ENCODE measurements at regions not wholly inside any gene's neighbourhood (a gene's known extent, or its start where the extent isn't known, plus 50 kb on each side); places are given as distances from the start of the nearest gene placed in this dataset.

- no peak for ATAC-seq
- TF ChIP-seq CTCF (IDR thresholded peaks at IDR 0.05), result no peak
- H3K36me3 Mint-ChIP-seq, result no peaks in the 10 kb centered on the region
- Histone ChIP-seq H3K27me3 (ENCODE audit: control insufficient read depth, insufficient read depth, low read length) (no peaks in the 10 kb centered on the region), H3K4me1 (ENCODE audit: control insufficient read depth, insufficient read depth, low read length) (no peaks in the 10 kb centered on the region), H3K4me3 (ENCODE audit: low read length) (no peak overlapping the region), H3K36me3 (ENCODE audit: control insufficient read depth, insufficient read depth, low read length) (no peaks in the 10 kb centered on the region), H3K9me3 (ENCODE audit: control insufficient read depth, insufficient read depth, low read length) (peaks cover 6% of the 10 kb centered on the region), H3K27ac (ENCODE audit: low read length) (no peak overlapping the region)
- no peak overlapping the region for H3K27ac Mint-ChIP-seq
- H3K27me3 Mint-ChIP-seq (ENCODE audit: low read depth in 2 of 2), result no peaks in the 10 kb centered on the region
- WGBS (ENCODE audit: insufficient coverage), result 80% methylated on average over 1 of the region's 1 CpG
- DNase-seq, result no peak
- H3K4me1 Mint-ChIP-seq, result no peaks in the 10 kb centered on the region
- intact Hi-C loops (cut with micrococcal nuclease), result no loop called here
- peaks cover 2 to 14% of the 10 kb centered on the region in 2 donors for H3K9me3 Mint-ChIP-seq
- H3K4me3 Mint-ChIP-seq, result no peak overlapping the region
These were observed 794.3 kb downstream of the C12orf50 start for GRCh38 chr12:87234898-87235297.

GRCh38 chr12:87233671-87234070 is 795.5 kb downstream of the C12orf50 start:
- H3K27ac Mint-ChIP-seq, result no peak overlapping the region
- H3K9me3 ChIP-seq (ENCODE audit: control insufficient read depth, insufficient read depth, low read length), result peaks cover 6% of the 10 kb centered on the region
- no peak overlapping the region for H3K27ac ChIP-seq (ENCODE audit: low read length)
- H3K9me3 Mint-ChIP-seq, result peaks cover 6 to 16% of the 10 kb centered on the region in 2 donors
- TF ChIP-seq CTCF (IDR thresholded peaks at IDR 0.05), result no peak
- no peak overlapping the region for H3K4me3 ChIP-seq (ENCODE audit: low read length)
- no peak for ATAC-seq
- H3K36me3 Mint-ChIP-seq, result no peaks in the 10 kb centered on the region
- H3K4me3 Mint-ChIP-seq, result no peak overlapping the region
- H3K27me3 ChIP-seq (ENCODE audit: control insufficient read depth, insufficient read depth, low read length), result no peaks in the 10 kb centered on the region
- intact Hi-C loops (cut with micrococcal nuclease), result no loop called here
- no peaks in the 10 kb centered on the region for H3K4me1 Mint-ChIP-seq
- no peak for DNase-seq
- WGBS (ENCODE audit: insufficient coverage), result no CpG with 5 or more reads among the region's 1 CpG
- no peaks in the 10 kb centered on the region for H3K4me1 ChIP-seq (ENCODE audit: control insufficient read depth, insufficient read depth, low read length)
- no peaks in the 10 kb centered on the region for H3K36me3 ChIP-seq (ENCODE audit: control insufficient read depth, insufficient read depth, low read length)
- H3K27me3 Mint-ChIP-seq (ENCODE audit: low read depth in 2 of 2), result no peaks in the 10 kb centered on the region

GRCh38 chr12:87231818-87232217 is 797.4 kb downstream of the C12orf50 start:
- Histone ChIP-seq H3K4me1 (ENCODE audit: control insufficient read depth, insufficient read depth, low read length) (no peaks in the 10 kb centered on the region), H3K4me3 (ENCODE audit: low read length) (no peak overlapping the region), H3K9me3 (ENCODE audit: control insufficient read depth, insufficient read depth, low read length) (peaks cover under 1% of the 10 kb centered on the region), H3K36me3 (ENCODE audit: control insufficient read depth, insufficient read depth, low read length) (no peaks in the 10 kb centered on the region), H3K27ac (ENCODE audit: low read length) (no peak overlapping the region), H3K27me3 (ENCODE audit: control insufficient read depth, insufficient read depth, low read length) (no peaks in the 10 kb centered on the region)
- no peaks in the 10 kb centered on the region for H3K4me1 Mint-ChIP-seq
- 100% methylated on average over 1 of the region's 1 CpG for WGBS (ENCODE audit: insufficient coverage)
- no peaks in the 10 kb centered on the region for H3K36me3 Mint-ChIP-seq
- intact Hi-C loops (cut with micrococcal nuclease), result no loop called here
- TF ChIP-seq CTCF (IDR thresholded peaks at IDR 0.05), result no peak
- no peak overlapping the region for H3K27ac Mint-ChIP-seq
- H3K4me3 Mint-ChIP-seq, result no peak overlapping the region
- H3K27me3 Mint-ChIP-seq (ENCODE audit: low read depth in 2 of 2), result no peaks in the 10 kb centered on the region
- DNase-seq (no peak), ATAC-seq (no peak)
- H3K9me3 Mint-ChIP-seq, result peaks cover 6 to 14% of the 10 kb centered on the region in 2 donors

GRCh38 chr12:87230441-87230840 is 798.8 kb downstream of the C12orf50 start:
- Histone ChIP-seq H3K27me3 (ENCODE audit: control insufficient read depth, insufficient read depth, low read length) (no peaks in the 10 kb centered on the region), H3K4me1 (ENCODE audit: control insufficient read depth, insufficient read depth, low read length) (no peaks in the 10 kb centered on the region), H3K27ac (ENCODE audit: low read length) (no peak overlapping the region), H3K9me3 (ENCODE audit: control insufficient read depth, insufficient read depth, low read length) (no peaks in the 10 kb centered on the region), H3K4me3 (ENCODE audit: low read length) (no peak overlapping the region), H3K36me3 (ENCODE audit: control insufficient read depth, insufficient read depth, low read length) (no peaks in the 10 kb centered on the region)
- Mint-ChIP-seq H3K4me1 (no peaks in the 10 kb centered on the region), H3K9me3 (peaks cover 6 to 16% of the 10 kb centered on the region in 2 donors), H3K27me3 (ENCODE audit: low read depth in 2 of 2) (no peaks in the 10 kb centered on the region), H3K27ac (no peak overlapping the region), H3K4me3 (no peak overlapping the region), H3K36me3 (no peaks in the 10 kb centered on the region)
- WGBS (ENCODE audit: insufficient coverage), result no CpG with 5 or more reads among the region's 2 CpGs
- DNase-seq (no peak), ATAC-seq (no peak)
- TF ChIP-seq CTCF (IDR thresholded peaks at IDR 0.05), result no peak
- intact Hi-C loops (cut with micrococcal nuclease), result no loop called here
